OCI-LY1 (cell line): ENCODE measurements at regions not wholly inside any gene's neighbourhood (a gene's known extent, or its start where the extent isn't known, plus 50 kb on each side); places are given as distances from the start of the nearest gene placed in this dataset.

Source experiments
- CTCF ChIP-seq: fragments of 200-600 bp; sonication (generic), shearing (Covaris generic); IDR thresholded peaks from 2 replicates; pipeline ENCODE4 v1.5.1; 2017; ENCODE audit warnings: mild to moderate bottlenecking, antibody characterized with exemption, low read length, moderate library complexity, mixed read lengths
- EZH2 ChIP-seq: fragments of 200-600 bp; sonication (generic), shearing (Covaris generic); IDR thresholded peaks from 2 replicates; pipeline ENCODE4 v1.8.0; 2017; ENCODE audit warnings: borderline replicate concordance, mixed run types, mild to moderate bottlenecking, antibody characterized with exemption, low read length, moderate library complexity, mixed read lengths

GRCh38 chr14:85728476-85729065 lies 198.6 kb downstream of the FLRT2 start:
- TF ChIP-seq CTCF (no peak), EZH2 (no peak)
